ENCODE measurements at regions not wholly inside any gene's neighbourhood (a gene's known extent, or its start where the extent isn't known, plus 50 kb on each side); places are given as distances from the start of the nearest gene placed in this dataset.

DNA sequence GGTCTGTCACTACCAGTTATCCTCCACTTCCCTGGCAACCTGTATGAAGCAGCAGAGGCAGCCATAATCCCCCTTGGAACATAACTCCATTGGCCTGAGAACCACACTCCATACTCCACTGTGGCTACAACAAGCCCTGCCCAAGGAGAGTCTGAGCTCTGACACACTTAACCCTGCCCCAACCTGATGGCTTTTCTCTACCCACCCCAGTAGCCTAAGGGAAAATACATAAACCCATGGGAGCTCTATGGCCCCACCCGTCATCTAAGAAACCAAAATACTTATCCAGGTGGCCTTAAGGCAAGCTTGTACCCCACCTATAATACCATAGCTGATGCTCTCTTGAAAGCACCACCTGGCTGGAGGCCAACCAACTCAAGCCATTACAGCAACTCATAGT lies 324.8 kb upstream of the GLI3 start:
- no peak overlapping the region for H3K23ac ChIP-seq (ENCODE audit: insufficient read length, low read depth, low read length)
- no peak overlapping the region for H2BK12ac ChIP-seq (ENCODE audit: insufficient read length, low read depth, low read length)
- no peak for DNase-seq
- H2BK20ac ChIP-seq (ENCODE audit: low read depth, low read length, poor library complexity, severe bottlenecking): no peak overlapping the region
- no peak overlapping the region for H3K56ac ChIP-seq (ENCODE audit: insufficient read length, low read depth, low read length)
- no peak overlapping the region for H3K18ac ChIP-seq (ENCODE audit: insufficient read length, low read depth, low read length)
- H3K27me3 Mint-ChIP-seq (ENCODE audit: low read depth): no peaks in the 10 kb centered on the region; the same call in 1 of the 2 replicates
- no peak overlapping the region for H3K27ac Mint-ChIP-seq
- no peak overlapping the region for H3K4me3 Mint-ChIP-seq
- H3K23me2 ChIP-seq (ENCODE audit: insufficient read length, low read depth, low read length, poor library complexity, severe bottlenecking): no peaks in the 10 kb centered on the region
- no CpG with 5 or more reads among the region's 1 CpG for WGBS (ENCODE audit: extremely low coverage, insufficient read length, low lambda C conversion rate)
- H3K79me1 ChIP-seq (ENCODE audit: insufficient read depth, low read depth, low read length, poor library complexity, severe bottlenecking): no peaks in the 10 kb centered on the region
- H3K9me3 ChIP-seq (ENCODE audit: control insufficient read depth, low read depth, low read length): no peaks in the 10 kb centered on the region
- no peak overlapping the region for H2BK120ac ChIP-seq (ENCODE audit: low read depth, low read length, poor library complexity, severe bottlenecking)
- H2AK5ac ChIP-seq (ENCODE audit: insufficient read length, low read length): no peak overlapping the region
- no peaks in the 10 kb centered on the region for H3K4me1 ChIP-seq (ENCODE audit: insufficient read depth, low read length)
- no peak overlapping the region for H4K8ac ChIP-seq (replicated peaks; ENCODE audit: insufficient read length, low read depth, low read length)
- H2BK5ac ChIP-seq (ENCODE audit: insufficient read length, low read length): no peak overlapping the region
- peaks cover 3 to 4% of the 10 kb centered on the region in 2 experiments; a peak in 2 of 4 replicates for H3K4me1 Mint-ChIP-seq
- H4K20me1 ChIP-seq (ENCODE audit: control insufficient read depth, insufficient read depth, insufficient read length): no peaks in the 10 kb centered on the region
- H2BK15ac ChIP-seq (ENCODE audit: low read depth, low read length): no peak overlapping the region
- no peaks in the 10 kb centered on the region for H3K79me2 ChIP-seq (ENCODE audit: insufficient read depth, low read length)
- H3K27me3 ChIP-seq (ENCODE audit: insufficient read depth, low read length): no peaks in the 10 kb centered on the region
- H2AFZ ChIP-seq (ENCODE audit: low read length): no peak overlapping the region
- H3T11ph ChIP-seq (ENCODE audit: low read length): no peak overlapping the region
- no peak overlapping the region for H3K4me2 ChIP-seq (ENCODE audit: insufficient read depth, insufficient read length, low read length)
- H3K27ac ChIP-seq (ENCODE audit: insufficient read length, low read depth, low read length): no peak overlapping the region
- peaks cover 0 to 9% (median 2%) of the 10 kb centered on the region in 3 experiments; a peak in 4 of 7 replicates for H3K36me3 Mint-ChIP-seq (ENCODE audit: insufficient read depth in 1 of 3, low read depth in 3 of 3)
- no peak overlapping the region for H3K9ac ChIP-seq (ENCODE audit: extremely low read depth, insufficient read length, low read length)
- H4K91ac ChIP-seq (ENCODE audit: insufficient read length, low read depth, low read length): no peak overlapping the region
- no peak overlapping the region for H4K5ac ChIP-seq (ENCODE audit: insufficient read length, low read depth, low read length)
- no peak for TF ChIP-seq CTCF (conservative IDR thresholded peaks at IDR 0.05)
- H3K4ac ChIP-seq (ENCODE audit: low read depth, low read length): no peak overlapping the region
- no peak overlapping the region; the same call in 1 of the 2 replicates for H3K14ac ChIP-seq (ENCODE audit: insufficient read depth, low read length)
- H3K9me3 Mint-ChIP-seq: peaks cover 5 to 21% of the 10 kb centered on the region in 2 experiments; a peak in 4 of 5 replicates
